CD14-positive monocyte (primary cell): ENCODE measurements at regions not wholly inside any gene's neighbourhood (a gene's known extent, or its start where the extent isn't known, plus 50 kb on each side); places are given as distances from the start of the nearest gene placed in this dataset.

Experiments
- DNase-seq, 3 donors: peaks; one replicate each; pipeline ENCODE4 v3.0.0-alpha.2; 2011 to 2022
- H2AFZ ChIP-seq: 2 replicates; pipeline ENCODE4 v1.6.0; 2012; ENCODE audit warnings: mild to moderate bottlenecking, low read depth, low read length, inconsistent platforms; ENCODE audit not compliant: insufficient read depth, poor library complexity, severe bottlenecking
- H3K27ac ChIP-seq, 2 donors: 1 replicate in 1 of 2; 2 replicates in 1 of 2; pipeline ENCODE4 v1.5.1; 2012 to 2013; ENCODE audit warnings: low read length in 2 of 2, control low read depth in 1 of 2, inconsistent platforms in 1 of 2, low read depth in 1 of 2, mild to moderate bottlenecking in 1 of 2
- H3K27me3 ChIP-seq, 2 donors: one replicate each; pipeline versions ENCODE4 v1.6.0 to v1.6.1; 2011 to 2013; ENCODE audit warnings: low read length in 2 of 2; ENCODE audit not compliant: control insufficient read depth in 2 of 2, insufficient read depth in 2 of 2
- H3K36me3 ChIP-seq, 2 donors: replicated peaks in 1 of 2; 1 replicate in 1 of 2; 2 replicates in 1 of 2; pipeline versions ENCODE4 v1.5.1 to v1.6.1; 2012 to 2013; ENCODE audit warnings: low read length in 2 of 2, control low read depth in 1 of 2, inconsistent platforms in 1 of 2, mild to moderate bottlenecking in 1 of 2; ENCODE audit not compliant: insufficient read depth in 2 of 2, control insufficient read depth in 1 of 2
- H3K4me1 ChIP-seq, 2 donors: 1 replicate in 1 of 2; 2 replicates in 1 of 2; pipeline versions ENCODE4 v1.5.1 to v1.6.1; 2012 to 2013; ENCODE audit warnings: low read length in 2 of 2, control low read depth in 1 of 2, inconsistent platforms in 1 of 2, mild to moderate bottlenecking in 1 of 2, moderate library complexity in 1 of 2; ENCODE audit not compliant: insufficient read depth in 2 of 2, control insufficient read depth in 1 of 2
- H3K4me2 ChIP-seq: replicated peaks from 2 replicates; pipeline ENCODE3; 2012; ENCODE audit warnings: low read length, moderate library complexity, mild to moderate bottlenecking; ENCODE audit not compliant: poor library complexity, severe bottlenecking; ENCODE audit errors: extremely low read depth
- H3K4me3 ChIP-seq, 3 experiments: fragments of 200-600 bp in 1 of 3; sonication (generic) in 1 of 3; replicated peaks in 1 of 3; 1 replicate in 2 of 3; 2 replicates in 1 of 3; pipeline ENCODE4 v1.5.1; 2011 to 2013; ENCODE audit warnings: low read length in 3 of 3, mild to moderate bottlenecking in 3 of 3, control low read depth in 2 of 3, low read depth in 2 of 3, inconsistent platforms in 1 of 3, moderate library complexity in 1 of 3
- H3K79me2 ChIP-seq: 2 replicates; pipeline ENCODE4 v1.6.0; 2012; ENCODE audit warnings: mild to moderate bottlenecking, control low read depth, inconsistent platforms, low read length, moderate library complexity; ENCODE audit not compliant: insufficient read depth
- H3K9ac ChIP-seq: 2 replicates; pipeline ENCODE4 v1.6.0; 2017; ENCODE audit warnings: low read length, mild to moderate bottlenecking; ENCODE audit not compliant: insufficient read depth, poor library complexity, severe bottlenecking
- H3K9me3 ChIP-seq, 2 donors: replicated peaks in 1 of 2; 1 replicate in 1 of 2; 2 replicates in 1 of 2; pipeline versions ENCODE4 v1.5.1 to v1.6.1; 2012 to 2013; ENCODE audit warnings: low read length in 2 of 2, control low read depth in 1 of 2; ENCODE audit not compliant: control insufficient read depth in 1 of 2, insufficient read depth in 1 of 2
- H4K20me1 ChIP-seq: 2 replicates; pipeline ENCODE4 v1.6.0; 2012; ENCODE audit warnings: mild to moderate bottlenecking, low read length, control low read depth, moderate library complexity; ENCODE audit not compliant: insufficient read depth
- H3K27ac Mint-ChIP-seq, 7 donors: one replicate each; pipeline ENCODE4 v1.8.0; 2020; ENCODE audit warnings: mild to moderate bottlenecking in 7 of 7, mixed read lengths in 7 of 7, moderate library complexity in 6 of 7, inconsistent platforms in 2 of 7
- H3K27me3 Mint-ChIP-seq, 3 donors: one replicate each; pipeline ENCODE4 v1.8.0; 2021 to 2022; ENCODE audit warnings: low read depth in 3 of 3, mild to moderate bottlenecking in 3 of 3, mixed read lengths in 3 of 3, moderate library complexity in 3 of 3, inconsistent platforms in 1 of 3
- H3K36me3 Mint-ChIP-seq, 2 donors: one replicate each; pipeline ENCODE4 v1.8.0; 2020; ENCODE audit warnings: mixed read lengths in 2 of 2, inconsistent platforms in 1 of 2, mild to moderate bottlenecking in 1 of 2
- H3K4me1 Mint-ChIP-seq: one replicate; pipeline ENCODE4 v1.8.0; 2020; ENCODE audit warnings: mild to moderate bottlenecking, mixed read lengths
- H3K4me3 Mint-ChIP-seq, 2 donors: one replicate each; pipeline ENCODE4 v1.8.0; 2020; ENCODE audit warnings: mild to moderate bottlenecking in 2 of 2, mixed read lengths in 2 of 2, moderate library complexity in 1 of 2
- H3K9me3 Mint-ChIP-seq, 7 donors: one replicate each; pipeline ENCODE4 v1.8.0; 2020 to 2022; ENCODE audit warnings: mixed read lengths in 7 of 7, mild to moderate bottlenecking in 6 of 7, moderate library complexity in 6 of 7, inconsistent platforms in 2 of 7
- CTCF ChIP-seq: fragments of 200-600 bp; IDR thresholded peaks from one replicate; pipeline ENCODE4 v1.8.0; 2022; ENCODE audit warnings: antibody characterized with exemption, mild to moderate bottlenecking
- WGBS: methylation state at CpG from one replicate; pipeline ENCODE4 v1.1.5; 2013; ENCODE audit warnings: missing lambda C conversion rate; ENCODE audit not compliant: insufficient coverage; 5-methylcytosine and 5-hydroxymethylcytosine counted together
- intact Hi-C, 2 donors: fragments of 100-400 bp; cut with micrococcal nuclease; formaldehyde crosslinking; loops; one replicate each; pipeline versions ENCODE4 v1.15.0 to v1.15.1; 2023

GRCh38 chr5:154698763-154699162 is 56.4 kb upstream of the LARP1 start:
- peaks cover 0 to 2% (median 0%) of the 10 kb centered on the region in 7 donors for H3K9me3 Mint-ChIP-seq
- H3K4me1 ChIP-seq: no peaks in the 10 kb centered on the region
- H3K79me2 ChIP-seq: no peaks in the 10 kb centered on the region
- no peak for DNase-seq
- H3K27me3 Mint-ChIP-seq: peaks cover 2 to 5% (median 4%) of the 10 kb centered on the region in 3 donors
- WGBS: no CpG with 5 or more reads among the region's 6 CpGs
- no peak overlapping the region for H2AFZ ChIP-seq
- no peak overlapping the region for H3K27ac Mint-ChIP-seq
- H3K4me1 Mint-ChIP-seq: no peaks in the 10 kb centered on the region
- H3K4me3 ChIP-seq: no peak overlapping the region
- H3K36me3 ChIP-seq: no peaks in the 10 kb centered on the region
- no peak overlapping the region for H3K4me2 ChIP-seq
- no peaks in the 10 kb centered on the region for H3K9me3 ChIP-seq
- intact Hi-C loops: no loop called here
- H4K20me1 ChIP-seq: no peaks in the 10 kb centered on the region
- no peaks in the 10 kb centered on the region for H3K27me3 ChIP-seq
- TF ChIP-seq CTCF: no peak
- H3K4me3 Mint-ChIP-seq: no peak overlapping the region
- no peaks in the 10 kb centered on the region for H3K36me3 Mint-ChIP-seq
- H3K27ac ChIP-seq: no peak overlapping the region
- no peak overlapping the region for H3K9ac ChIP-seq

- no peak overlapping the region for H3K4me2 ChIP-seq
These were observed 57.8 kb upstream of the LARP1 start for GRCh38 chr5:154697371-154697770.

More at GRCh38 chr5:154697371-154697770, 57.8 kb upstream of the LARP1 start:
- no peaks in the 10 kb centered on the region for H3K36me3 Mint-ChIP-seq
- no peak overlapping the region for H2AFZ ChIP-seq
- H3K4me3 Mint-ChIP-seq: no peak overlapping the region
- DNase-seq: no peak
- H3K36me3 ChIP-seq: no peaks in the 10 kb centered on the region
- no peaks in the 10 kb centered on the region for H3K79me2 ChIP-seq
- H3K9ac ChIP-seq: no peak overlapping the region
- no peaks in the 10 kb centered on the region for H3K9me3 ChIP-seq
- TF ChIP-seq CTCF: no peak
- peaks cover 0 to under 1% of the 10 kb centered on the region in 2 donors for H3K4me1 ChIP-seq
- H3K9me3 Mint-ChIP-seq: peaks cover 0 to 4% (median 0%) of the 10 kb centered on the region in 7 donors
- H3K27me3 ChIP-seq: no peaks in the 10 kb centered on the region
- peaks cover 3% of the 10 kb centered on the region for H3K4me1 Mint-ChIP-seq
- H3K27me3 Mint-ChIP-seq: peaks cover 2 to 5% (median 4%) of the 10 kb centered on the region in 3 donors
- WGBS: 100% methylated on average over 1 of the region's 5 CpGs
- intact Hi-C loops: no loop called here
- H3K27ac Mint-ChIP-seq: no peak overlapping the region
- no peak overlapping the region for H3K27ac ChIP-seq
- no peak overlapping the region for H3K4me3 ChIP-seq
- no peaks in the 10 kb centered on the region for H4K20me1 ChIP-seq
